CD4-positive, alpha-beta T cell treated with Interleukin-15 for 4 hours (primary cell): ENCODE measurements at regions not wholly inside any gene's neighbourhood (a gene's known extent, or its start where the extent isn't known, plus 50 kb on each side); places are given as distances from the start of the nearest gene placed in this dataset.

Experiments used
- DNase-seq: peaks from one replicate; pipeline ENCODE4 v3.0.0-alpha.2; 2020; ENCODE audit warnings: low spot score

DNA sequence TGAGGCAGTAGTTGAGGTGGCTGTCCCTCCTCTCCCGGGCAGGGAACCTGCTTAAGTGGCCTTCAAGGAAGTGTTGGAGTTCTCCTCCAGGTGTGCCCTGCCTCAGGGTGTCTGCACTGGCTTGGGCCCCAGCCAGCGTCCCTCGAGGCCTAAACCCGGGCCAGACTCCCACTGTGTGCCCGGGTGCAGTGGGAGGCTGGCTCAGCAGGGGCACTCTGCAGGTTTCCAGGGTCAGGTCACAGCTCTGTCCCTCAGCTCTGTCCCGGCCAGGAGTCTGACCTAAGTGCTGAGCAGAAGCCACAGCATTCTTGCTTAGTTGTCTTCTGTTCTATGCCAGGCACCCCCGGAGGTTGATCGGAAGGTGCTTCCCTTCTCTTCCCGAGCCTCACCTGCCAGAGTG lies 69.0 kb upstream of the OTOS start:
- DNase-seq = no peak

- DNase-seq = no peak
Observed at GRCh38 chr2:240210198-240210965, 69.9 kb upstream of the OTOS start.

DNA sequence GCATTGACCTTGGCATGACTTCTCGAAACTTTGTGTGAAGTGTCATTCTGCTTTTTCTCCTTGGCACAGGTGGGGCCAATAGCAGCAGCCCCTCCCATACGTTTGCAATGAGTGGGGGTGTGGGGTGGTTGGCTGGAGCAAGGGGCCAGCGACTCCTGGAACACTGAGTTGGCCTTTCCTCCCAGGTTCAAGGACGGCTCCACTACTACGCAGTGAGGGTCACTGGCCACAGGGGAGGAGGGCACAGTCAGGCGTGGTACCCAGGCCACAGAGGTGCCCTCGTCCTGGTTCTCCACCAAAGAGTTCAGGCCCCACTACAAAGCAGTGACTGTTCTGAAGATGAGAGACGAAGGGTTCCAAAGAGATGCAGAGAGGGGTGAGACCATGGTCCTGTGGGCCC lies 70.6 kb upstream of the OTOS start:
- DNase-seq = no peak

- no peak for DNase-seq
Observed at GRCh38 chr2:240211598-240212424, 71.4 kb upstream of the OTOS start.

DNA sequence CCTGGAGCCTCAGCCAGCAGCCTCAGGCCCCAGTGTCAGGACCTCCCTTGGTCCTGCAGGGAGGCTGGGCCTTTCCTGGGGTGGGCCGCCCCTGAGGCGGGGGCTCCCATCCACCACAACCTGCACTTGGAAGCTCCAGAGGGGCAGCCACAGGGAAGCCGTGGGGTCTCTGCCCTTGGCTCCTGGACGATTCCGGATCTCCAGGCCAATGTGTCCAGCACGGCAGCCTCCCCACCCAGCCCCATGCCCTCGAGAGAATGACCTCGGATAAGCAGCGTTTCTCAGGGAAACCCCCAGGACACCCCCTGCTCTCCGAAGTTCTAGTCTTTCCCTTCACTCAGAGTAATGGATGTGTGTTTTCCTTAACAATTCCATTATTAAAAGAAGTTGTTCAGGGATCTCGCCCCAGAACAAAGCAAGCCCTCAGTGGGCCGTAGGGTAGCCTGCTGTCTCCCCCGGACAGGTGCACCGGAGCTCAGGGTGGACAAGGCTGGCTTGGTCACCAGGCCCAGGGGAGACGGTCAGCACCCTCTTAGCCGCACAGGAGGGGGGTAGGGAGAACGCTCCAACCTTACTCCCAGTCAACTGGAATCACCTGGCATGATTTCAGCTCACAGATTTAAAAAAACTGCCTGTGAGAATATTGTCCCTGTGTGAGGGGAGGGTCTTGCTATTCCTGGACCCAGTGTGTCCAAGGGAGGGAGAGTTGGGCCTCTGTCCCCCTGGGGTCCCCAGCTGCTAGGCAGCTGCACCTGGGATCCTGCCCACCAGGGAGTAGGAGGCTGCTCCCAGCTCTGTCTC lies 72.2 kb upstream of the OTOS start:
- no peak for DNase-seq

DNA sequence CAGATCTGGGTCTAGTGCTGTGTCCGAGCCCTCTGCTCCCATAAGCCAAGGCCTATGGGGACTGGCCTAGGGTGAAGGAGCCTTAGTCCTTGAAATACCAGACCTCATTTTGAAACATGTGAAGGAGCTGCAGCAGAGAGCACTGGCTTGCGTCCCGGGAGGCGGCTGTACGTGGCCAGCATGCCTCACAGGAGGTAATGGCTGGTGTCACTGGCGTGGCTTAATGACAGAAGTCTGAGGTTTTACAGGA lies 72.7 kb upstream of the OTOS start:
- no peak for DNase-seq

DNA sequence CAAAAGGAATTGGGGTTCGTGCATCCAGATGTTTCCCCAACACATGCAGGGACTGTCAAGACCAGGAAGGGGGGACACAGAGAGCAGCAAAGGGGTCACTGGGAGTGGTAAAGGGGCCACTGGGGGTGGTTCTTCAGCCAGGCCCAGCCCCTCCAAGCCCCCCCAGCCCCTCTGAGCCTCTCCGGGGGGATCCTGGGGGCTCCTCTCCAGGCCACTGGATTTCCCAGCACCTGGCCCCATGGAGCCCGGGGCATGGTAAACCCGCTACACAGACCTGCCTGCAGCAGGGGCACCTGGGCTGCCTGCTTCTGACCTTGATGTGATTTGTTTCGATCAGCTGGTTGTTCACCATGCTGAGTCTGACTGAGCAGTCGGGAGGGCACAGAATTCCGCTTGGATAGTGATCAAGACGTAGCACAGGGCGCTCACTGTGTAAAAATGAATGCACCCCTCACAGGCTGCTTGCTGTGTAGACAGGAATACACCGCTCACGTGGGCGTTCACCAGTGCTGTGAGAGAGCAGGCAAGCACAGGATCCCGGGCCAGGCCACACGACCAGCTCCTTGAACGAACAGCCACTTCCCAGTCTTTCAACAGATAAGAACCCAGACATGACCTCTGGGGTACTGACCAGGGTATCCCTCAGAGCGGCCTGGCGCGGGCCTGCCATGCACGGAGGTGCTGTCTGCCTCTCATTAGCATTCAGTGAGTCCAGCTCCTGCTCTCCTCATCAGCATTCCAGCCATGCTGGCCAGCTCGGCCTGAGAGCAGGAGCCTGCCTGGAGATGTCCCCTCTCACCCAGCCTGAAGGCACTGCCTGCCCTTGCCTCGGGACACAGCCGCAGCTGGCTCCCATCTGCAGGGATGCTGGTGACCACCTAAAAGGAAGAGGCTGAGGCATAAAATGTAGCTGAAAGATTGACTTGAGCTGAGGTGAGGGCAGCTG lies 73.3 kb upstream of the OTOS start:
- no peak for DNase-seq

DNA sequence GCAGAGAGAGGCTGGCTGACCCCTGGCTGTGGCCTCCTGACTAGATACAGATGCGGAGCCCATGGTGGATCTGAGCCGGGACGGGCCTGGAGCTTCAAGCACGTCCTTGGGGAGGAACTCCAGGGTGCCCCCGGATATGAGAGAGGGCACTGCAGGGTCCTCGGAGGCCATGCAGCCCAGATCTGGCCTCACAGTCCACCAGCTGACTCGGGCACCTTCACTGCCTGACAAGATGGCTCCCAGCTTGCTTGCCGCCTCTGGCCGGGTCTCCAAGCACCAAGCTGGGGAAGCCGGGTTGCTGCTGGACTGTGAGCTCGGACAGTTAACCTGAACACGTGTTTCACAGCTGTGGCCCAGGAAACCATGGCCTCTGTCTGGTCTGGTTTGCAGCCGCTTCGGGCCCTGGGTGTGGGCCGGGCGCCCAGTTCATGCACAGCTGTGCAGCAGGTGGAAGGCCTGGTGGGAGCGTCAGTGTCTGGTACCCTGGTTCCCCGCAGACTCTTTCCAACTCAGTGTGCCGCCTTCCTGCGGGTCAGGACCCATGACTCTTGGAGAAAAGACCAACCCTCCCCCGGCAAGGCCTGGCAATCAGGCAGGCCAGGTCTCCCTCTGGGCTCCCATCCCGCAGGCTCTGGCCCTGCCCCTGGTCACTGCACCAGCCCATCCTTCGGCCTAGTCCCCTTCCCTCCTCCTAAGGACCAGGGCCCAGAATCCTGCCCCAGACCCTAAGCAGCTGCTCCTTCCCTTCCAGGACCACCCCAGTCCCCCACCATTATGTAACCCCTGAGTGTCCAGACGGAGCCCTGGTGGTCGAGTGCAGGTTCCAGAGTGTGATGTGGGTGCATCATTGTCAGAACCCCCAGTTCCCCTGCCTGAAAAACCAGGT lies 74.6 kb upstream of the OTOS start:
- no peak for DNase-seq

DNA sequence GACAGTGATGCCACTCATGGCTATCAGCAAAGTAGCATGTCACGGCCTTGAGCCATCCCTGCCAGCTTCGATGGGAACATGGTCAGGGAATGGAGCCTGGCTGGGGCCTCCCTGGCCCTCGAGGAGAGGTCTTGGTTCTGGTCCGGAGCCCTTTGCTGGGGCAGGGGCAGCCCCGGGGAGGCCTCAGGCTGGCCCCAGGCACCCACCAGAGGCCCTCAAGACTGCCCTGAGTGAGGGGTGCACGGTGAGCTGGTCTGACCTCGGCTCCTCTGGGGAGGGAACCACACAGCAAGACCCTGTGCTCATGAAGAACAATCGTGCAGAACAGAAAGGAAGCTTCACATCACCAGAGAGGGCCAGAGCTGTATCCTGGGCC lies 75.2 kb upstream of the OTOS start:
- no peak for DNase-seq

- DNase-seq = no peak
Observed at GRCh38 chr2:240216167-240216566, 75.7 kb upstream of the OTOS start.

DNA sequence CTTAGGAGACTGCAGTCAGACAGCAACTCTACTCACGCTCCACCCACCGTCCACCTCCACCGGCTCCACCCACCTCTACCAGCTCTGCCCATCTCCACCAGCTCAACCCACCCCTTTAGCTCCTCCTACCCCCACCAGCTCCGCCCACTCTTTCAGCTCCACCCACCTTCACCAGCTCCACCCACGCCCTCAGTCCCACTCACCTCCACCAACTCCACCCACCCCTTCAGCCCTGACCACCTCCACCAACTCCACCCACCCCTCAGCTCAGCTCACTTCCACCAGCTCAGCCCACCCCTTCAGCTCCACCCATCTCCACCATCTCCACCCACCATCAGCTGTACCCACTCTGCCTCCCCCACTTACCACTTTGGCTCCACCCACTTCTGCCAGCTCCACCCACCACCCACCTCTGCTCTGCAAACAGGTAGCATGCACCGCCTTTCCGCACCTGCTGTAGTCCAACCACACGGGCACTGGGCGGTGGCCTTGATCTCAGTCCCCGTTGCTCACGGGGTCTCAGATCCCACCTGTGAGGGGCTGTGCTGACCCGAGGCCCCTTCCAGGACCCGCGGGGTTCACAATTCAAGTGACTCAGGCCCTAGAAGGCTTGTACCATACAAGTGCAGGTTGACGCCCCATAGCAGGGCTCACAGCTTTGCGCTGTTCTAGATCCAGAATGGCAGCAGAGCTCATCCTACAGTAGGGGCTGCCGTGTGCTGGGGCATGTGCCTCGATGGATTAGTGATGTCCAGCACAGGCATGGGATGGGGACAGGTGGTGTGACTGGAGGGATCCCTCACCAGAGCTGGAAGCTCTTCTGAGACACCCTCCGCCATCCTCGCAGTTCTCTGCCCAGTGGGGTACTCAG lies 77.2 kb upstream of the OTOS start:
- no peak for DNase-seq

DNA sequence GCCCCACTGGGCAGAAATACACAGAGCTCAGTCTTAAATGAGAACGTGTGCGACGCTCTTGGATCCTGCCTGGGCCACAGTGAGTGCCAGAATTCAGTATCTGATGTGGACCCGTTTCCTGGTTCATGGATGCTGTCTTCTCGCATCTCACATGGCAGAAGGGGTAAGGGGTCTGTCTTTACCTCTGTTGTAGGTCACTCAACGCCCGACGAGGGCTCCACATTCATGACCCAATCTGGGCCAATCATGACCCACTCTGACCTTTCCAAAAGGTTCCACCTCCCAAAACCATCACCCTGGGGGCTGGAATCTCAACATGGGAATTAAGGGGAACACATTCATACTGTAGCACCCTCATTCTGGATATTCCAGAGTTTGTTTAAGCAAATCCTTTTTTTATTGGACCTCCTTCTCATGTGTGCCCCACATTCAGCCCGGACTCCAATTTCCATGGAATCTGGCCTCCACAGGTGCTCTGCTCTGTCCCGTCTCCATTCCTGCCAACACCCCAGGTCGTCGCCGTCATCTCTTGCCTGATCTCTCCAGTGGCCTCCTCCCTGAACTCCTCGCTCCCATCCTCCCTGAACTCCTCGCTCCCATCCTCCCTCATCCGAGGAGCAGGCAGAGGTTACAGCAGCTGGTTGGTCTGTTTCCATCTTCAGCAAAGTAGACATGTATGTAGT lies 78.9 kb upstream of the OTOS start:
- DNase-seq = no peak

DNA sequence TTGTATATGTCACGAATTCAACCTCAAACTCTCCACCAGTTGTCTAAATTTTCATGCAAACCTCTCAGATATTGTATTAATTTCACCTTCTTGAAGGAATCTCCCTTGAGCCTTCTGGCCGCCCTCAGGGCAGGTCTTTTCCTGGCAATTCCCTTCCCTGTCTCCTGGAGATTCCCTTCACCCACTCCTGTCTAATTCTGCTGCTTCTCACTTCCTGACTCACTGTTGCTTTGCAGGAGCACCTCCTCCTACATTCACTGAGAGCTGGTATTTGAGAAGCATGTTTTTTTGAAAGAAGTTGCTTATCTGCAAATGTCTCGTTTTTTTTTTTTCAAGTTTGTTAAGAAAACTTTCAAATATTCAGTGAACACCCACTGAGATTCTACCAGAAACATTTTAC lies 79.9 kb upstream of the OTOS start:
- no peak for DNase-seq

DNA sequence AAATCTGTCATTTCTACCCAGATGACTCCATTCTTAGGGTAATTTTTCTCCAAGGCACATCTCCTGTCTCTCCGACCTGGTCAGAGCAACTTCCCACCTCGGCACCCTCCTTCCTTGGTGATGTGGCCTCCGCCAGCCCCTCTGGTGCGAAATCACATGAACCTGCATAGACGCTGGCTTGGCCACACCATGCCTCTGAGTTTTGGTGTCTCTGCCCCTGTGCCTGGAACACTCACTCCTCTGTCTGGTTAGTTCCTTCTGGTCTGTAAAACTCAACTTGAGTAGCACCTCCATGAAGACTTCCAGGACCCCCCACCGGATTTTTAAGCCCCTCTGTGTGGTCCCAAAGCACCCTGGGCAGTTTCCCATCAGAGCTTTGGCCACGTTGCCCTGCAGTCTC lies 83.2 kb upstream of the OTOS start:
- DNase-seq = no peak

- no peak for DNase-seq
Observed at GRCh38 chr2:240224676-240225075, 84.2 kb upstream of the OTOS start.

- DNase-seq = no peak
Observed at GRCh38 chr2:240225131-240225530, 84.7 kb upstream of the OTOS start.

DNA sequence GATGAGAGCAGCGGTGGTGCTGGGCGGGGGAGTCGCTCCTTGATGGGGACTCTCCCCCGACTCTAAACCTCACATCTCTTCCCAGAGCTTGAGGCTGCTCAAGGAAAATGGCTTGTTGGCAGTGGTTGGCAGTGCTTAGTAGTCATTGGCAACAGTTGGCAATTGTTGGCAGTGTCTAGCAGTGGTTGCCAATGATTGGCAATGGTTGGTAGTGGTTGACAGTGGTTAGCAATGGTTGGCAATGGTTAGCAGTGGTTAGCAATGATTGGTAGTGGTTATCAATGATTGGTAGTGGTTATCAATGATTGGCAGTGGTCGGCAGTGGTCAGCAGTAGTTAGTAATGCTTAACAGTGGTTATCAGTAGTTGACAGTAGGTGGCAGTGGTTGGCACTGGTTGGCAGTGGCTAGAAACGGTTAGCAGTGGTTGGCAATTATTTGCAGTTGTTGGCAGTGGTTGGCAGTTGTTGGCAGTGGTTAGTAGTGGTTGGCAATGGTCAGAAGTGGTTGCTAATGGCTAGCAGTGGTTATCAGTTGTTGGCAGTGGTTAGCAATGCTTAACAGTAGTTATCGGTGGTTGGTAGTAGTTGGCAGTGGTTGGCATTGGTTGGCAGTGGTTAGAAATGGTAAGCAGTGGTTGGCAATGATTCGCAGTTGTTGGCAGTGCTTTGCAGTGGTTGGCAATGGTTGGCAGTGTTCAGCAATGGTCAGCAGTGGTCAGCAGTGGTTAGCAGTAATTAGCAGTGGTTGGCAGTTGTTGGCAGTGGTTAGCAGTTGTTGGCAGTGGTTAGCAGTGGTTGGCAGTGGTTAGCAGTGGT lies 85.4 kb upstream of the OTOS start:
- DNase-seq = no peak
